Pancreas (tissue), 10 donors: ENCODE measurements at regions not wholly inside any gene's neighbourhood (a gene's known extent, or its start where the extent isn't known, plus 50 kb on each side); places are given as distances from the start of the nearest gene placed in this dataset.

ENCODE experiments used
- ATAC-seq, 4 donors: fragments of 200-7000 bp; cut with Tn5 transposase; one replicate each; pipeline versions ENCODE4 v1.8.0 to v1.9.1; 2020; ENCODE audit warnings: mild to moderate bottlenecking in 4 of 4, moderate library complexity in 4 of 4
- DNase-seq, 6 donors: peaks; one replicate each; pipeline ENCODE4 v3.0.0-alpha.2; 2020
- FAIRE-seq: peaks from 2 replicates; lab custom pipeline; 2012; peaks lifted over from hg19 to GRCh38; lab: Jason Lieb, UNC
- H3K27ac ChIP-seq, 4 donors: fragments of 200-600 bp; sonication (generic); 1 replicate in 3 of 4; 2 replicates in 1 of 4; pipeline versions ENCODE4 v1.5.0 to v1.8.0; 2020
- H3K27me3 ChIP-seq, 4 donors: fragments of 200-600 bp; one replicate each; pipeline ENCODE4 v1.8.0; 2021
- H3K36me3 ChIP-seq, 3 donors: fragments of 200-600 bp; sonication (generic) in 1 of 3; one replicate each; pipeline versions ENCODE4 v1.5.0 to v1.8.0; 2020 to 2021
- H3K4me1 ChIP-seq, 3 donors: fragments of 200-600 bp; one replicate each; pipeline ENCODE4 v1.8.0; 2021
- H3K4me3 ChIP-seq, 4 donors: fragments of 200-600 bp; sonication (generic) in 2 of 4; one replicate each; pipeline versions ENCODE4 v1.5.0 to v1.8.0; 2020 to 2021
- H3K9me3 ChIP-seq, 4 donors: fragments of 200-600 bp; one replicate each; pipeline ENCODE4 v1.8.0; 2021
- WGBS, 2 donors: extraction: QIAGEN DNeasy Blood & Tissue Kit; methylation state at CpG; one replicate each; pipeline ENCODE4 v1.1.7; 2013; 5-methylcytosine and 5-hydroxymethylcytosine counted together
- intact Hi-C, 3 donors: fragments of 100-400 bp; cut with DNase I; formaldehyde crosslinking; loops; one replicate each; pipeline versions ENCODE4 v1.11.1 to v1.14.2; 2022
- TF ChIP-seq, protein P1 (sequence below), 4 donors: fragments of 200-600 bp; sonication (generic) in 3 of 4; IDR thresholded peaks; one replicate each; pipeline versions ENCODE4 v1.5.0 to v1.8.0; 2021; ENCODE audit warnings: antibody characterized with exemption in 4 of 4
- donor health status: healthy with polysubstance abuse.
- donor health status: DM: no; HTN: no; CAD: no; lungs with moderate emphysema.
- donor health status: DM: no; HTN: no; CAD: no.
- donor health status: control.
- donor health status: control.
- donor health status: Bipolar disorder and iron deficiency.
- donor health status: DM: yes; HTN: yes; CAD: no.
- donor health status: DM: no; HTN: no; CAD: no.
- donor health status: DM: no; HTN: no; CAD: no.
- donor health status: DM: yes; HTN: yes; CAD: no.

DNA sequence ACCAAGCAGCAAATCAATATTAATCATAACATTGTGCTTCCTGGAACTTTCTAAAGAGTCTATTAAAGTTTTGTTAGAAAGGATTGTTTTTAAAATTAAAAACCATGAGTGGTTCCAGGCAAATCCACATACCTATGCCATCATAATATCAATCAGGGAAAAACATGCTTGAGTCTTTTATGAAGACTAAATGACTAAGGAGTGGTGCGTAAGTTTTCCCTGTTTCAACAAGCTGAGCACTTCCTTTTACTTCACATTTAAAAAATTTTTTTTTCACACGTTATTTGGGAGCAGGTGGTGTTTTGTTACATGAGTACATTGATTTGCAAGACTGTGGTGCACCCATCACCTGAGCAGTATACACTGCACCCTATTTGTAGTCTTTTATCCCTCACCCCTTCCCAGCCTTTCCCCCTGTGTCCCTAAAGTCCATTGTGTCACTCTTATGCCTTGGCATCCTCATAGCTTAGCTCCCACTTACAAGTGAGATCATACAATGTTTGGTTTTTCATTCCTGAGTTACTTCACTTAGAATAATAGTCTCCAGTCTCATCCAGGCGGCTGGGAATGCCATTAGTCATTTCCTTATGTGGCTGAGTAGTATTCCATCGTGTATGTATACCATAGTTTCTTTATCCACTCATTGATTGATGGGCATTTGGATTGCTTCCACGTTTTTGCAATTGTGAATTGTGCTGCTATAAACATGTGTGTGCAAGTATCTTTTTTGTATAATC, 1190.3 kb upstream of the RAG2 start:
- Histone ChIP-seq H3K4me3 (no peak overlapping the region), H3K27me3 (no peaks in the 10 kb centered on the region), H3K4me1 (no peaks in the 10 kb centered on the region), H3K27ac (no peak overlapping the region), H3K9me3 (no peaks in the 10 kb centered on the region), H3K36me3 (no peaks in the 10 kb centered on the region)
- FAIRE-seq (no peak), ATAC-seq (no peak), DNase-seq (no peak)
- WGBS, 2 donors = 28 to 30% methylated on average over 5 of the region's 5 CpGs
- intact Hi-C loops = no loop called here
- TF ChIP-seq, protein P1, sequence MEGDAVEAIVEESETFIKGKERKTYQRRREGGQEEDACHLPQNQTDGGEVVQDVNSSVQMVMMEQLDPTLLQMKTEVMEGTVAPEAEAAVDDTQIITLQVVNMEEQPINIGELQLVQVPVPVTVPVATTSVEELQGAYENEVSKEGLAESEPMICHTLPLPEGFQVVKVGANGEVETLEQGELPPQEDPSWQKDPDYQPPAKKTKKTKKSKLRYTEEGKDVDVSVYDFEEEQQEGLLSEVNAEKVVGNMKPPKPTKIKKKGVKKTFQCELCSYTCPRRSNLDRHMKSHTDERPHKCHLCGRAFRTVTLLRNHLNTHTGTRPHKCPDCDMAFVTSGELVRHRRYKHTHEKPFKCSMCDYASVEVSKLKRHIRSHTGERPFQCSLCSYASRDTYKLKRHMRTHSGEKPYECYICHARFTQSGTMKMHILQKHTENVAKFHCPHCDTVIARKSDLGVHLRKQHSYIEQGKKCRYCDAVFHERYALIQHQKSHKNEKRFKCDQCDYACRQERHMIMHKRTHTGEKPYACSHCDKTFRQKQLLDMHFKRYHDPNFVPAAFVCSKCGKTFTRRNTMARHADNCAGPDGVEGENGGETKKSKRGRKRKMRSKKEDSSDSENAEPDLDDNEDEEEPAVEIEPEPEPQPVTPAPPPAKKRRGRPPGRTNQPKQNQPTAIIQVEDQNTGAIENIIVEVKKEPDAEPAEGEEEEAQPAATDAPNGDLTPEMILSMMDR (IDR thresholded peaks at IDR 0.05) = no peak

DNA sequence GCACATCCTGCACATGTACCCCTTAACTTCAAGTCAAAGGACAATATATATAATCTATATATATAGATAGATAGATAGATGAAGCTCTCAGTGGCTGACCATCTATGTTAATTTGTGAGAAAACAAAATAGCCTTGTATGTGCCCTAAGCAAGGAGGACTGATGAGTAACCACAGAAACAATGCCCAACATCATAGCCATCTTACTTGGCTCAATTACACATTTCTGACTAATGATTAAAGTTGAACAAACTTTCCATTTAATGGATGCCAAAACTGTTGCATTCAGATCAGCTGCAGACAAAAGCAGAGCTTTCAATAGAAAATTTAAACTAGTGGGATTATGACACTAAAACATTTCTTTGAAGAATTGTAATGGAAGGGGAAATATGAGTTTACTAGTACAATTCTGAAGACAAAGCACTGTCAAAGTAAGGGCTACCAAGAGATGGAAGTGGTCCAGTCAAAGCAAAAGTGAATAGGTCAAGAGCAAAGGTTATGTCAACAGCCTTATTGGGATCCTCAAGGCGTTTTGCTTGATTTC, 1188.2 kb upstream of the RAG2 start:
- intact Hi-C loops = no loop called here
- no peak for FAIRE-seq

DNA sequence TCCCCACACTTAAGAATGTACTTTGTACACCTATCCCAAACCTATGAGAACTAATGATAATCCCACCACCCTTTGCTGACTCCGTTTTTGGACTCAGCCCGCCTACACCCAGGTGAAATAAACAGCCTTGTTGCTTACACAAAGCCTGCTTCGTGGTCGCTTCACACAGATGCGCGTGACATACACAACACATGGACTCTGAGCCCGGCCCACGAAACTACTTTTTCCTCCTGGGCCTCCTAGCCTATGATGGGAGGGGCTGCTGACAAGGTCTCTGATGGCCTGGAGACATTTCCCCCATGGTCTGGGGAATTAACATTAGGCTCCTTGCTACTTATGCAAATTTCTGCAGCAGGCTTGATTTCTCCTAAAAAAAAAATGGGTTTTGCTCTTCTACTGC, 1176.4 kb upstream of the RAG2 start:
- TF ChIP-seq, protein P1 (IDR thresholded peaks at IDR 0.05) = no peak

More for the DNA sequence above, 1188.2 kb upstream of the RAG2 start:
- 5 to 13% methylated on average over 1 of the region's 1 CpG for WGBS, 2 donors
- TF ChIP-seq, protein P1 (IDR thresholded peaks at IDR 0.05) = no peak
- Histone ChIP-seq H3K27ac (no peak overlapping the region), H3K27me3 (no peaks in the 10 kb centered on the region), H3K36me3 (no peaks in the 10 kb centered on the region), H3K9me3 (no peaks in the 10 kb centered on the region), H3K4me1 (no peaks in the 10 kb centered on the region), H3K4me3 (no peak overlapping the region)
- no peak for ATAC-seq
- no peak for DNase-seq

DNA sequence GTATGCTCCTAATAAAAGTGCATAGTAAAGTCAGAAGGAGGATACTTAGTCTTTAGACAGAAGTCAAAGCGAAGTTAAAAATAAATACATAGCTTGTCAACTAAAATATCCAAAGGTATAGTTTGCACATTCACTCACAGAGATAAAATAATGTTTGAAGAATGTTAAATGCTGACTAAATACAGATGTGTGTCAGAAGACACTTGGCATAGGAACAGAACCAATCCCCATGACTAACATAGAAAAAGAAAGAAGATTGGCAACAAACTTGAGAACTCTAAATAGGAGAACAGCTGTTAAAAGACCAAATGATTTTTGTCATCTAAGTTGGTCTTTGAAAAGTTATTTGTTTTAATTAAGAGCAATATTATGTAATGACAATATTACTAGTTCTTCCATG, 1172.1 kb upstream of the RAG2 start:
- Histone ChIP-seq H3K4me1 (no peaks in the 10 kb centered on the region), H3K27me3 (peaks cover 0 to 4% (median 0%) of the 10 kb centered on the region in 4 donors), H3K9me3 (no peaks in the 10 kb centered on the region), H3K4me3 (no peak overlapping the region), H3K36me3 (no peaks in the 10 kb centered on the region), H3K27ac (no peak overlapping the region)
- WGBS, 2 donors = 49 to 56% methylated on average over 1 of the region's 1 CpG
- DNase-seq (no peak), FAIRE-seq (no peak), ATAC-seq (no peak)
- TF ChIP-seq, protein P1 (IDR thresholded peaks at IDR 0.05) = no peak
- intact Hi-C loops = no loop called here

More for the DNA sequence above, 1176.4 kb upstream of the RAG2 start:
- ATAC-seq (no peak), DNase-seq (no peak), FAIRE-seq (no peak)
- Histone ChIP-seq H3K27me3 (peaks cover 0 to 2% (median 0%) of the 10 kb centered on the region in 4 donors), H3K36me3 (no peaks in the 10 kb centered on the region), H3K4me1 (no peaks in the 10 kb centered on the region), H3K9me3 (no peaks in the 10 kb centered on the region), H3K27ac (no peak overlapping the region), H3K4me3 (no peak overlapping the region)
- 69 to 82% methylated on average over 8 of the region's 8 CpGs for WGBS, 2 donors
- intact Hi-C loops = no loop called here

DNA sequence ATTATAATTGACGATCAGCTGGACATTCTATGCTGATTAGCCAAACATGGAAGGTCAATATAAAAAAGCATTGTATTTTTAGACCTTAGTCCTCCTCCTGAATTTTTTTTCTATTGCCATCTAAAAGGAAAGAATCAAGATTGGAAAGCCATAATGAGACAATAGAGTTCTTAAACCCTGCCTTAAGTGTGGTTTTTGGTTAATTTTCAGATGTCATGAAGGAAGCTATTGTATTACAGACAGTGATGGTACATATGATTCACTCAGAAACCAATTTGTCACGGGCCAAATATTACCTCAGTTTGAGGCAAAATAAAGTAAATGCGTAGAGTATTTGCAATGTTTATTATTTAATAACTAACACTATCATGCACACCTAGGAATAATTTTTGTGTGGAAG, 1164.0 kb upstream of the RAG2 start:
- no peaks in the 10 kb centered on the region for H3K27me3 ChIP-seq
- H3K27ac ChIP-seq = no peak overlapping the region
- H3K9me3 ChIP-seq = no peaks in the 10 kb centered on the region
- ATAC-seq = no peak
- WGBS, 2 donors = 55 to 75% methylated on average over 3 of the region's 3 CpGs
- intact Hi-C loops = no loop called here
- H3K4me3 ChIP-seq = no peak overlapping the region
- H3K4me1 ChIP-seq = no peaks in the 10 kb centered on the region
- TF ChIP-seq, protein P1 (IDR thresholded peaks at IDR 0.05) = no peak
- H3K36me3 ChIP-seq = no peaks in the 10 kb centered on the region
- FAIRE-seq = no peak
- DNase-seq = no peak
